Effector memory CD8-positive, alpha-beta T cell (primary cell): ENCODE measurements at regions not wholly inside any gene's neighbourhood (a gene's known extent, or its start where the extent isn't known, plus 50 kb on each side); places are given as distances from the start of the nearest gene placed in this dataset.
"Not testable (repeated sequence)": the region's sequence is repeated elsewhere in the genome, so short reads cannot be mapped to it uniquely, and the experiment has no call there.

Experiments
- ATAC-seq: fragments of 150-1000 bp; cut with Tn5 transposase; replicated peaks from 2 replicates; pipeline ENCODE4 v1.10.0; 2021; ENCODE audit warnings: mild to moderate bottlenecking, moderate library complexity
- DNase-seq, 3 experiments: peaks; one replicate each; pipeline ENCODE4 v3.0.0; 2021
- H3K27ac Mint-ChIP-seq, 2 donors: one replicate each; pipeline ENCODE4 v1.8.0; 2022; ENCODE audit warnings: mild to moderate bottlenecking in 2 of 2, mixed read lengths in 2 of 2, moderate library complexity in 2 of 2
- H3K27me3 Mint-ChIP-seq, 2 donors: one replicate each; pipeline ENCODE4 v1.8.0; 2022; ENCODE audit warnings: mixed read lengths in 2 of 2
- H3K36me3 Mint-ChIP-seq: one replicate; pipeline ENCODE4 v1.8.0; 2022; ENCODE audit warnings: mild to moderate bottlenecking, moderate library complexity, mixed read lengths; ENCODE audit not compliant: insufficient read depth
- H3K4me1 Mint-ChIP-seq, 2 donors: one replicate each; pipeline ENCODE4 v1.8.0; 2022; ENCODE audit warnings: low read depth in 2 of 2, mixed read lengths in 2 of 2
- H3K4me3 Mint-ChIP-seq, 2 donors: one replicate each; pipeline ENCODE4 v1.8.0; 2022; ENCODE audit warnings: mild to moderate bottlenecking in 2 of 2, mixed read lengths in 2 of 2, moderate library complexity in 2 of 2
- H3K9me3 Mint-ChIP-seq, 2 donors: one replicate each; pipeline ENCODE4 v1.8.0; 2022; ENCODE audit warnings: mixed read lengths in 2 of 2

DNA sequence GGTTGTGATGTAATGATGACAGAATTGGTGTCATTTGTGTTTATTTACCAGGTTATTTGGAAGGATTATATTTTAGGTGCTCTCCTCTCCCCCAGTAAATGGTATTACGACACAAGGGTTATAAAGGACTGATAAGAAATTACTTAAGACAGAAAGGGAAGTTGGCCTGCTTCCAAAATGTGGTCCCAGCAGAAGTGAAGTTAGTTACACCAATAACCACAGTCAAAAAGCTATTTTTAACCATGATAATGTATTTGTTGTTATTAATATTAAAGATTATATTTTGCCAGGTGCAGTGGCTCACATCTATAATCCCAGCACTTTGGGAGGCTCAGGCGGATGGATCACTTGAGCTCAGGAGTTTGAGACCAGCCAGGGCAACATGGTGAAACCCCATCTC, 92.5 kb downstream of the SYT15B start:
- H3K9me3 Mint-ChIP-seq, H3K4me1 Mint-ChIP-seq, H3K4me3 Mint-ChIP-seq, H3K36me3 Mint-ChIP-seq, DNase-seq, ATAC-seq, H3K27ac Mint-ChIP-seq: not testable (repeated sequence)
- peaks cover 0 to 15% of the 10 kb centered on the region in 2 donors for H3K27me3 Mint-ChIP-seq

- H3K4me1 Mint-ChIP-seq, H3K27ac Mint-ChIP-seq, H3K4me3 Mint-ChIP-seq, H3K9me3 Mint-ChIP-seq, ATAC-seq, DNase-seq, H3K27me3 Mint-ChIP-seq, H3K36me3 Mint-ChIP-seq: not testable (repeated sequence)
These were observed 101.3 kb downstream of the SYT15B start for GRCh38 chr10:47661955-47662577.

- not testable (repeated sequence) for DNase-seq, H3K9me3 Mint-ChIP-seq, ATAC-seq, H3K36me3 Mint-ChIP-seq, H3K4me3 Mint-ChIP-seq, H3K27ac Mint-ChIP-seq, H3K27me3 Mint-ChIP-seq, H3K4me1 Mint-ChIP-seq
These were observed 106.7 kb downstream of the SYT15B start for GRCh38 chr10:47656732-47657131.

GRCh38 chr10:47654161-47654560, 109.2 kb downstream of the SYT15B start:
- H3K36me3 Mint-ChIP-seq, ATAC-seq, DNase-seq, H3K4me1 Mint-ChIP-seq, H3K27me3 Mint-ChIP-seq, H3K9me3 Mint-ChIP-seq, H3K4me3 Mint-ChIP-seq, H3K27ac Mint-ChIP-seq: not testable (repeated sequence)

GRCh38 chr10:47648594-47648993, 114.8 kb downstream of the SYT15B start:
- not testable (repeated sequence) for DNase-seq, H3K4me1 Mint-ChIP-seq, H3K36me3 Mint-ChIP-seq, H3K9me3 Mint-ChIP-seq, H3K27me3 Mint-ChIP-seq, ATAC-seq, H3K4me3 Mint-ChIP-seq, H3K27ac Mint-ChIP-seq

DNA sequence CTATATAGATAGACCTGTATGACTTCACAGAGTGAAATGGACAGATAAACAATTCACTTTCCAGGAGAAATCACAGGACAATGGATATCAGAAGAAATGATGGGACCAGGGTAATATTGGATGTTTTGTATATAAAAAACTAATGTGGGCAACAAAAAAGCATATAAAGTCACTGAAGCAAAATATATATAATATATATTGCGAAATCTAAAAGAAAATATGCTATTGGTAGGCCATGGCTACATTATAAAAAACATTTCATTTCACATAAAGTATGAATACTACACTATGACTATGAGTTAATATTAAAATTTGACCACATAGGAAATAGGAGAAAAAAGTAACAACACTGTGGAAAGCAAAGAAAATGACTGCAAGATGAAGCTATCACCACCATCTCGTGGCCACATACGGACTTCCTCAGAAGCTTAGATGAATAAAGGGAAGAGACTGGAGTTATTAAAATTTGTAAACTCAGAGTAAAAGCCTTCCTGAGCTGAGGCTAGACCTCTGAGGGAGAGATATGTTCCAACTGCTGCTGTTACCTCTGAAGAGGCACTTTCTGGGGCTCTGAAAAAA, 115.8 kb downstream of the SYT15B start:
- H3K36me3 Mint-ChIP-seq, ATAC-seq, H3K9me3 Mint-ChIP-seq, DNase-seq, H3K27me3 Mint-ChIP-seq, H3K27ac Mint-ChIP-seq, H3K4me3 Mint-ChIP-seq, H3K4me1 Mint-ChIP-seq: not testable (repeated sequence)

- H3K27me3 Mint-ChIP-seq, H3K4me1 Mint-ChIP-seq, H3K9me3 Mint-ChIP-seq, H3K27ac Mint-ChIP-seq, H3K36me3 Mint-ChIP-seq, ATAC-seq, H3K4me3 Mint-ChIP-seq: not testable (repeated sequence)
- peak in 2 of 3 experiments; percentile 1 to 4 for DNase-seq
These were observed 116.6 kb downstream of the SYT15B start for GRCh38 chr10:47646686-47647273.

GRCh38 chr10:47626975-47627374, 103.5 kb upstream of the AGAP9 start:
- ATAC-seq, H3K36me3 Mint-ChIP-seq, H3K4me1 Mint-ChIP-seq, H3K27me3 Mint-ChIP-seq, H3K9me3 Mint-ChIP-seq, H3K4me3 Mint-ChIP-seq, H3K27ac Mint-ChIP-seq, DNase-seq: not testable (repeated sequence)

DNA sequence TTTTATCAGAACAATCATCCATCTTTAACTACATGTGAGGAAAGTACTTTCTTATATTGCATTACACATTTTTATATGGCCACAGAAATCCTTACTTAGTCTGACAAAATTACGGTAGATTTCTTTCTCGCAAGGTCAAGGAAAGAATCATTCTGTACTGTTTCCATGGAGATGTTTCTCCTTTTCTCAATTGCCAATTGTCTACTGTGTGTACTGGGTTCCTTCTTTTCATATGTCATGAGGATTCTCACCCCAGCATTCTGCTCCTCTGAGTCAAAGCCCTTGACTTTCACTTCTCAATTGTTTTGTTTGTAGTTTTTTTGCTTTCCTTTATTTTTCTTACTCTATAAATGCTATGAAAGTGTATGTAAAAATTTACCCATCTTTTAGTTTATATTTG, 99.3 kb upstream of the AGAP9 start:
- ATAC-seq, DNase-seq, H3K27me3 Mint-ChIP-seq, H3K4me3 Mint-ChIP-seq, H3K36me3 Mint-ChIP-seq, H3K9me3 Mint-ChIP-seq, H3K27ac Mint-ChIP-seq, H3K4me1 Mint-ChIP-seq: not testable (repeated sequence)

DNA sequence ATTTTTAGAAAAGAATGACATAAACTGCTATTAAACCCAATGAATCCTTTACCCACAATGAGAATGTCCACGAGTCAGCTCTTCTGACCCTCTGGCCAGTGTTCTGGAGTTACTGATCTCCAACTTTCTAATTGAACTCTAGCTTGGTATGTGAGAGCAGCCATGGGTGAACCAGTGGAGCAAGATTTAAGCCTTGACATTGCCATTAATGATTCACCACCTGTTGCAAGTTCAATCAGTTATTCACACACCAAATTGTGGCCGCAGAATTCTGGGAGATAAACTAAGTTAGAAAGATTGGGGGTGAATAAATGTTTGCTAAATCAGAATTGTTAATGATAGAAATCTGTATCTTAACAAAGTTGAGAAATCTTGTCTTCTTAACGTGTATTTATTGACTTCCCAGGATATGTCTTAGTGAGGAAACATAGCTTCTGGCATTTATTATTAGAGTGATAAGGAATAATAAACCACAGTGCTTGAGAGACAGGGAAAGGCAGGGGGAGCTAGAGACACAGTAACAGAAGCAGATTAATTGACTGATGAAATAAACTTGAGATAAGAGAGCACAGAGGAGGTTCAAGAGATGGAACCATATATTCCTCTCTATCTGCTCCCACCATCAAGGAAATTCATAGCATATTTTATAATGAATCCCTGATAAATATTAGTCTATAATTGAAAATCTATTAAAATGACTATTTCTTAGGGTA, 96.0 kb upstream of the AGAP9 start:
- H3K9me3 Mint-ChIP-seq, H3K27ac Mint-ChIP-seq, H3K36me3 Mint-ChIP-seq, H3K4me3 Mint-ChIP-seq, DNase-seq, H3K4me1 Mint-ChIP-seq, ATAC-seq, H3K27me3 Mint-ChIP-seq: not testable (repeated sequence)

GRCh38 chr10:47609311-47609710, 85.9 kb upstream of the AGAP9 start:
- not testable (repeated sequence) for ATAC-seq, H3K4me3 Mint-ChIP-seq, H3K27ac Mint-ChIP-seq, H3K36me3 Mint-ChIP-seq, H3K27me3 Mint-ChIP-seq, H3K4me1 Mint-ChIP-seq, DNase-seq, H3K9me3 Mint-ChIP-seq

DNA sequence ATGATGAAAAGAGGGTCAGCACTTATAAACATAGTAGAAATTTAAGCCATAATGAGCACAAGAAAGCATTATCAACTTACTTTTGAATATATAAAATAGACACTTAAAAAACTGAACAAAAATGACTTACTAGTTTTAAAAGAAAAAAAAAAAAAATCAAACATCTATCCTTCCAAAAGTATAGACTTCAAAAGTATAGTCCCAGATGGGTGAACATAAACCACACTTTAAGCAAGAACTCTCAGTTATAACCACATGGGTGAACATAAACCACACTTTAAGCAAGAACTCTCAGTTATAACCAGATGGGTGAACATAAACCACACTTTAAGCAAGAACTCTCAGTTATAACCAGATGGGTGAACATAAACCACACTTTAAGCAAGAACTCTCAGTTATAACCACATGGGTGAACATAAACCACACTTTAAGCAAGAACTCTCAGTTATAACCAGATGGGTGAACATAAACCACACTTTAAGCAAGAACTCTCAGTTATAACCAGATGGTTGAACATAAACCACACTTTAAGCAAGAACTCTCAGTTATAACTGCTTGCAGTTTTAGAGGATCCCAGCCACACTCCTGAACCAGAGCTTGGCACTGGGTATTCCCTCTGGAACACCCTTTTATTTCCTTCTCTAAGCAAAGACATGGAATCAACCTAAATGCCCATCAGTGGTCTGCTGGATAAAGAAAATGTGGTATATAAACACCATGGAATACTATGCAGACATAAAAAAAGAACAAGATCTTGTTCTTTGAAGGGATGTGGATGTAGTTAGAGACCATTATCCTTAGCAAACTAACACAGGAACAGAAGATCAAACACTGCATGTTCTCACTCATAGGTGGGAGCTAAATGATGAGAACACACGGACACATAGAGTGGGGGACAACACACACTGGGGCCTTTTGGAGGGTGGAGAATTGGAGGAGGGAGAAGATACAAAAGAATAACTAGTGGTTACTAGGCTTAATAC, 82.6 kb upstream of the AGAP9 start:
- H3K4me1 Mint-ChIP-seq, H3K27me3 Mint-ChIP-seq, H3K4me3 Mint-ChIP-seq, H3K36me3 Mint-ChIP-seq, H3K9me3 Mint-ChIP-seq, ATAC-seq, DNase-seq, H3K27ac Mint-ChIP-seq: not testable (repeated sequence)

- H3K27me3 Mint-ChIP-seq, H3K4me1 Mint-ChIP-seq, ATAC-seq, H3K36me3 Mint-ChIP-seq, H3K4me3 Mint-ChIP-seq, H3K9me3 Mint-ChIP-seq, H3K27ac Mint-ChIP-seq, DNase-seq: not testable (repeated sequence)
These were observed 77.2 kb upstream of the AGAP9 start for GRCh38 chr10:47600604-47601003.
